GM19455 (cell line): ENCODE measurements at regions not wholly inside any gene's neighbourhood (a gene's known extent, or its start where the extent isn't known, plus 50 kb on each side); places are given as distances from the start of the nearest gene placed in this dataset.

Experiments
- ATAC-seq: cut with Tn5 transposase; IDR thresholded peaks from one replicate; pipeline ENCODE4 v1.9.1; 2021; ENCODE audit not compliant: unreplicated experiment

DNA sequence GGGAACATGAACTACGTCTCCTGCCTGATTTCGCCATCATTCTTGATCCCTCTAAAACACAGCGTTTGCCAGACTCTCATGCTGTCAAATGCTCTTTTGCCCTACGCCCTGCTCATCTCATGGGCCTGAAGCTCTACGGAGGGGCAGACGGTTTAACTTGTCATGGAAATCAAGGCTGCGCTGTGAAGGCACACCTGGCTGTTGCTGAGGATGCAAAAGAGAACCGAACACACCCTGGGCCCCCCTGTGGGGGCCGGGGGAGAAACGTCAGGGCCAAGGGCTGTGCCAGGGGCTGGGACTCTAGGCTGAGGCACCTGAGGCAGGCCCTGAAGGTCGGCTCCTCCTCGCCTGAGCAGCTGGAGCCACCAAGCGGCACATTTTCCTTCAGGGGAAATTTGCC, 957.2 kb downstream of the BRD1 start:
- no peak for ATAC-seq

DNA sequence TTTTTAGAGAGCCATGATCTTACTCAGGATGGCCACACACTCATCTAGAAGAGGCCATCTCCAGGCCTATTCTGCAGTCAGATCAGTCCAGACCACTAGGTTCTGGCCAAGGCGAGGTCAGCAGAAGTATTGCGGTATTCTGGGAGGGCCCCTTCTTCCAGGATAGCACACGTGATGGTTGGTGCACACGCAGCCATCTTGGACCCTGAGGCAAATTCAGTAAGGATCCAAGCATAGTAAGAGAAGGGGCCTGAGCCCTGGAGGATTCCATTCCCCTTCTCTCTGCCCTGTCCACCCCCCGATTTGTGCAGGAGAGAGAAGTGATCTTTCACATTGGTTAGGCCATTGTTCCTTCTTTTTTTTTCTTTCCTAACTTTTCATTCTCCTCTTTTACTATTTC, 957.9 kb downstream of the BRD1 start:
- ATAC-seq = no peak

DNA sequence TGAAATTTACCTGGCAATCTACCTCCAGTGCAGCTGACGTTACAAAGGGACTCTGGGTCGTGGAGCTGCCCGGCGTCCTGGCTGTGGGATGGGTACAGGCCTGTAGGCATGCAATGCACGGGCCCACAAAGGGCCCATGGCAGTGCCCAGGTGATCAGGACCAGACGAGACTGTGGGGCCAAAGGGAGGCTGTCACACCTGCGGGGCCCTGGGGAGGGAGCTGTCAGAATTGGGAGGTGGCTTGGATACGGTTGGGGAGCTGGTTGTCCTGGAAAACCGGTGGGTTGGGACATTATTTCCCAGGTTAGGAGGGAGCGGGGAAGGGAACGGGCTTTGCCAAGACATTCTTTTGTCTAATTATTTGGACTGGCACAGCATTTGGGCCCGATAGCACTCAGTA, 958.5 kb downstream of the BRD1 start:
- no peak for ATAC-seq

DNA sequence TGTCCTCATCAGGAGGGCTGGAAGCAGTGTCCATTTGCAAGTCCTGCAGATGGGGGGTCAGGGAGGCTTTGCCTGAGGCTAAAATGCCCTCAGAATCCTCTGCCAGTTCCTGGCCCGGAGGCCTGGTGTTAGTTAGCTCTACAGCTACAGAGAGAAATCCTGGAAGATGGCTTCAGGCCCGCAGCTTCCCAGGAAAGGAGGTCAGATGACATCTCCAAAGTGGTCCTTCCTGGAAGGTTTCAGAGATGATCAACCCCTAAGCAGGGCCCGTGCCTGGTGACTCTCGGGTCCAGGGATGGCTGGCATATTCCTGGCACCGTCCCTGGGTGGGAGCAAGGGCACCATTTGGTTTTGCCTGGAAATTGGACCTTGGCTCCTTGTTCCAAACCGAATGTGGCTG, 959.1 kb downstream of the BRD1 start:
- no peak for ATAC-seq

DNA sequence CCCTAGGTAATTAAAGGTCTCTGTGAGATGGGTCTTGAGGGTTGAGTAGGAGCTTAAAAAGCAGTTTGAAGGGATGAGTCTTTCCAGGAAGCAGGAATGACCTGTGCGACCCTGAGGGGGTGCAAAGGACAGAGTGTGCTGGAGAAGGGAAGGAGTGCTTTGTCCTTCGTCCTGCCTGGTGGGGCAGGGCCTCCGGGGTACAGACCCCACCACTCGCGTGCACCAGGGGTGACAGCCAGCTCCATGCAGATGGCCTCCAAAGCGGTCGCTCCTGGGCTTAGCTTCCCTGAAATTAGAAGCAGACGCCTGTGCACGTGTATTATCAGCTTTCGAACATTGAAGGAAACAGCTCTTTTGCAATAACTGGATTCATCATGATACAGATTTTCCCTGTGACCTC, 959.8 kb downstream of the BRD1 start:
- ATAC-seq = no peak

DNA sequence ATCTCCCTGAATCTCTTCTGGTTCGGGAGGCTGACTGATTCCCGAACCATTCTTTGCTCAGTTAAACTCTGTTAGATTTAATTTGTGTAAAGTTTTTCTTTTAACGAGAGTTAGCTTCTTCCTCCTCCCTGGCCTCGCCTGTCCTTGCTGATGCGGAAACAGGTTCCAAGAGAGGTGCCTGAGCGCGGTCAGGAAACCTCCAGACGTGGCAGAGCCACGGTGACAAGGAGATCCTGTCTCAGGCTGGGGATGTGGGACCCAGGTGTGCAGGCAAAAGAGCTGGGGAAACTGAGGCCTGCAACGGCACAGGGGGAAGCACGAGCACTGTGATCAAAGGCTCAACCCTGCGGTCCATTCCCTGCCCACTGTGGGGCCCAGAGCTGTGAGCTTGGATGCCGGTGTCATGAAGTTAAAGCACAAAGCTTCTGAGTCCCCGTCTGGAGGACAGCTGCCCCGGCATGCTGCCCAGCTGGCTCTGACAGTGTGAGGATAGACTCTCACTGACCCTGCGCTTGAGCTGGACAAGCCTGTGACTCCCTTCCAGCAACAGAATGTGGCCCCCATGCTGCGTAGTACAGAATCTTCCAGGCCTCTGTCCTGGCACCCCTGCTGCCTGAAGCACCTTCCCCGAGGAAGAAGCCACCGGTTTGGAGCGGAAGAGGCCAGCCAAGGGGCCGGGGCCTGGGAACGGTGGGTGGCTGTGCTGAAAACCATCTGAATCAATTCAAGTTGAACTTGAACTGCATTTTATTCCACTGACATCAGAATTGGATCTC, 960.6 kb downstream of the BRD1 start:
- ATAC-seq = no peak

DNA sequence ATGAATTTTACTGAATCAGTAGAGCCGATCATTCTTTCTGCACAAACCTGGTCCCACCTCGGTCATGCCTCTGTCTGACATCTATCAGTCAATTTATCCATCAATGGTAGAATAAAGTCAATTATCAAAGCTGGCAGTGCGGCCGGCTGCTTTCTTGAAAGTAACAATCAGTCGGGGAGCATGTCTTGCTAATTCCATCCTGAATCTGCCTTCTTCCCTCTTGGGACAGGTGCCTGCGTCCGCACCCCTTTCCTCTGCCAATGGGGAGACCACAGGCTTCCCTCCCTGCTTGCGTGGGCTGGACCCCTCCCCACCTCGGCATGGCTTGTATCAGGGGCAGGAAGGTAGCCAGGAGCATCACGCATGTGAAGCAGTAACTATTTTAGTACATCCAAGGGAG, 962.9 kb downstream of the BRD1 start:
- no peak for ATAC-seq

DNA sequence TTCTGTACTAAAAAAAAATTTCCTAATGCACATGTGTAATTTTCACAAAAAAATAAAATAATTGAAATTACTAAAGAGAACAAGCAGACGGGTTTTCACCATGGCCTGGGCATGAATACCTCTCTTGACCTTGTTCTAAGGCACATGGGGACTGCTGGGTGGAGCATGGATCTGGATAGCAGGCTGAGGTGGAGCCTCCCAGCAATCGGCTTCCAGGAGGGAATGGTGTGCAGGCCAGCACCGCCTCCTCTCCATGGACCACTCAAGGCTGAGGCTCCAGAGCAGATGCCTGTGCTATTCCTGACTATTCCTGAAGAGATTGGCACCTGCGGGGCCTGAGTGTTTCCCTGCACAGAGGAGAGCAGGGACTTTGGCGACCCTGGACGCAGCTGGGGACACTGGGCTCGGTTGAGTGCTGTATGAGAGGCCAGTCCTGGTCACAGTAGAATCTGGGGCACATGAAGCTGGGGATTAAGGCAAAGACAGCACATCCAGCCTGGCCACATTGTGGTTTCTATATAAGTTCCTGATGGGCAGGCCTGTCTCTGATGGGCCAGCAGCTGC, 963.6 kb downstream of the BRD1 start:
- ATAC-seq = no peak

DNA sequence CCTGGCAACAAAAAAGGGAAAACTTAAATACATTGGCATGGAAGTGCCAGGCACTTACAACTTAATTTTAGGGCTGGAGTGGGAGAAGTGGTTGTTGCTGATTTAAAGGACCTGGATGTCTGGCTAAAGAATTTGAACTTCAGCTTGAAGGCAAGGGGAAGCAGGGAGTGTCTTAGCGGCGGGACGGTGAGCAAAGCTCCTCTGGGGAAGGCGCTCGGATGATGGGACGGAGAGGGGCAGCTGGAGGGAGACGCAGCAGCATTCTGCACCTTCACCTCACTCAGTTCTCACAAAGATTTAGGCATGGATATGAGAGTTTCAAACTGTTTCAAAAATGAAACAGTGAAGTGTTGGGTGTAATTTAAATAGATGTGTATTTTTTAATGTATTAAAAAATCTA, 967.1 kb downstream of the BRD1 start:
- ATAC-seq = no peak

DNA sequence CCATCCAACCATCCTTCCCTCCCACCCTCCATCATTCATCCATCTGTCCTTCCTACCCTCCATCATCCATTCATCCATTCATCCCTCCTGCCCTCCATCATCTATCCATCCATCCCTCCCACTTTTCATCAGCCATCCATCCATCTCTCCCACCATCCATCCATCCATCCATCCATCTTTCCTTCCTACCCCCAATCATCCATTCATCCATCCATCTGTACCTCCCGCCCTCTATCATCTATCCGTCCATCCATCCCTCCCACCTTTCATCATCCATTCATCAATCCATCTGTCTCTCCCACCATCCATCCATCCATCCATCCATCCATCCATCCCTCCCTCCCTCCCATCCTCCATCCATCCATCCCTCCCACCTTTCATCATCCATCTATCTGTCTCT, 968.8 kb downstream of the BRD1 start:
- no peak for ATAC-seq

DNA sequence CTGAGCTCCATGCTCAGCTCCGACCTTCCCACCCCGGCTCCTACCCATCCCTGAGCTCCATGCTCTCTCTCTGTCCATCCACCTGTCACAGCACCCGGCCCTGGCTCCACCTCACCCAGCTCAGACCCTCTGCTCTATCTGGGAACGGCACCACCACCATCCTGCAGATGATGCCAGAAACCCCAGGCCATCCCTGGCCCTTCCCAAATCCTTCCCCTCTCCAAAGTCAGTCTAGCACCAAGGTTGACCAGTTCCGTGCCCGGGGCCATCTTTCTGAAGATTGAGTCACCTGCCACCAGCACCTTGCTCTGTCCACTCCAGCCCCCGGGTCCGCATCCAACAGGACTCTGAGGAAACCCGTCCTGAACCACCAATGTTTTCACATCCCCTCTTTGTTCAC, 969.6 kb downstream of the BRD1 start:
- no peak for ATAC-seq

DNA sequence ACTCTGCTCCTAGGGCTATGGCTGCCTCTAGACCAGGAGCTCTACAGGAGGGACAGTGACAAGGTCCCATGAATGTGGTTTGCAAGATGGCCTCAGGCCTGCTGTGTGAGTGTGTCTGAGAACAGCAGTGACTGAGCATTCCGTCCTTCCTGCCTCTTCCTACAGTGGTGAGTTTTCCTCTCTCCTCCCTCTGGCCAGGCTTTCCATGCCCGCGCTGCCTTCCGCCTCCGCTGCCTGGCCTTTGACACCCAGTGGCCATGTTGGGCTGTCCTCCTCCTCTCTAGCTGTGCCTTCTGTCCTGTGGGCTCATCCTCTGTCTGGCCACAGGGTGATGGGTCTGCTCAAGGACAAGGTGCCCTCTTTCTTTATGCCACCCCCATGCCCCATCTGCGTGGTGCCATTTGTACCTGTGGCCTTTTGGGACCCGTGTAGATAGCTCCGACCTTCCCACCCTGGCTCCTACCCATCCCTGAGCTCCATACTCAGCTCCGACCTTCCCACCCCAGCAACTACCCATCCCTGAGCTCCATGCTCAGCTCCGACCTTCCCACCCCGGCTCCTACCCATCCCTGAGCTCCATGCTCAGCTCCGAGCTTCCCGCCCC, 970.4 kb downstream of the BRD1 start:
- ATAC-seq = no peak

DNA sequence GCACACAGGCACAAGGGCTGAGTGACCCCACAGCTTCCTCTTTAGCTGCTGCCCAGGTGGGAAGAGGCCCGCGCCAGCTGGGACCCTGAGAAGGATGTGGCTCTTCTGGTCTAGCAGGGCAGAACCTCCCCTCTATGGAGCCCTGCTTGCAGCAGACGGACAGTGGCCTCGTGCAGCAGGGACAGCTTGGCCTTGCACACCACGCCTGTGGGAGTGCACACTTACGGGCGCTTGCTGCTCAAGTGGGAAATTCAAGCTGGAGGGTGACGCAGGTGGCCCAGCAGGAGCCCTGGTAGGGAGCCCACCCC, 971.4 kb downstream of the BRD1 start:
- ATAC-seq = no peak

DNA sequence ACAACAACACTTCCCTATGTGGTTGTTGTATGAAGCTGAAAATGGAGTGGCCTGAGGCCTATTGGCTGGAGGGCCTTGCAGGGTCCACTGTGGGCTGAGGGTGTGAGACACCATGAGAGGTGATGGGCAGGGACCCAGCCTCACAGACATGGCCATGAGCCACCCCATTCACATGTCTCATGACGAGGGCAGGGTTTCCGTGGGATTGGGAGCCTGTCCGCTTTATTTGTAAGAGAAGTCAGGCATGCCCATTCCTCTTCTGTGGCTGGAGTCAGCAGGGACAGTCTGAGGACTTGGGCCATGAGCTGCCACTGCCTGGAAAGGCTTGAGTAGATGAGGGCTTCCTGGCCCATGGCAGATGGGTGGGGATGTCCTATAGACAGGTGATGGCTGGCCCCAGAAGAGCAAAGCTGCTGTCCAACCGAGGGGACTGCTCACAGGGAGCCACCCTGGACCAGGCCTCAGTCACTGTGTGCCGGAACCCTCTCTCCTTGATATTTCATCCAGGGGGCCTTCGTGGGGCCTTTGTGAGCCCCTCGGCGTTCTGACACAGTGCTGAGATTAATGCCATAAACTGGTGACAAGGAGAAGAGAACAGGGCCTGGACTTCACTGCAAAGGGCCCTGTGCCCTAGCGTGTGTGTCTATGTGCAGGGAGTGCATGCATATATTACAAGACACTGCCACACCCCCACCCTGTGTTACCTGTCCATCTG, 971.9 kb downstream of the BRD1 start:
- no peak for ATAC-seq

DNA sequence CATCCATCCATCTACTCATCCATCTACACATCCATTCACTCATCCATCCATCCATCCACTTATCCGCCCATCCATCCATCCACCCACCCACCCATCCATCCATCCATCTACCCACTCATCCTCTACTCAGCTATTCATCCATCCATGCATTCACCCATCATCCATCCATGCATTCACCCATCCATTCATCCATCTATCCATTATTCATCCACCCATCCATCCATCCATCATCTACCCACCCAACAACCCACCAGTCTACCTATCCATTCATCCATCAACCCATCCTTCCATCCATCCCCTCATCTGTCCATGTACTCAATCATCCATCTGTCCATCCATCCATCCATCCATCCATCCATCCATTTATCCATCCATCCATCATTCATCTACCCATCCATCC, 972.7 kb downstream of the BRD1 start:
- ATAC-seq = no peak

DNA sequence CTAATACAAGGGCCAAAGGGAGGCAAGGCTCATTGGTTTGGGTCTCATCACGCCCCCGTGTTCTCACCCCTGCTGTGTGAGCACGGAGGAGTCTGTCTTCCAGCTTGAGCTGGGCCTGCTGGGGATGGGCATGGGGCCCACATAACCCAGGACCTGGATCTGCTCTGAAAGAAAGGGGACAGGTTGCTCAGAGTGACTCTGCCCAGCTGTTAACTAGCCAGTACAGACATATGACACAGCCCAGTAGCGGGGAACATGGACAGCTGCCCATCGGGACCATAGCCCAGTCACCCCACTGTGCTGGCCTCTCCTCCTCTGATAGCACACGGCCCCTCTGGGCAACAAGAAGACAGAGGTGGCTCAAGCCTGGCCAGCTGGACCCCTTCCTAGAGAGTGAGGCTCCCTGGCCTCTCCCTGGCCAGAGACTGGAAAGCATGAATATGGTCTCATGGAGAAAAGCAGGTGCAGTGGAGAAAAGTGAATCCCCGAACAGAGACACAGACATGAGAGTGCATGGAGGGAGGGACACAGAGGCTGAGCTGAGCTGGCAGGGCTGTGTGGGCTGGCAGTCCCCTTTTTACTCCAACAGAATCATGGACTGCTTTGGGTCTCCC, 973.9 kb downstream of the BRD1 start:
- no peak for ATAC-seq

DNA sequence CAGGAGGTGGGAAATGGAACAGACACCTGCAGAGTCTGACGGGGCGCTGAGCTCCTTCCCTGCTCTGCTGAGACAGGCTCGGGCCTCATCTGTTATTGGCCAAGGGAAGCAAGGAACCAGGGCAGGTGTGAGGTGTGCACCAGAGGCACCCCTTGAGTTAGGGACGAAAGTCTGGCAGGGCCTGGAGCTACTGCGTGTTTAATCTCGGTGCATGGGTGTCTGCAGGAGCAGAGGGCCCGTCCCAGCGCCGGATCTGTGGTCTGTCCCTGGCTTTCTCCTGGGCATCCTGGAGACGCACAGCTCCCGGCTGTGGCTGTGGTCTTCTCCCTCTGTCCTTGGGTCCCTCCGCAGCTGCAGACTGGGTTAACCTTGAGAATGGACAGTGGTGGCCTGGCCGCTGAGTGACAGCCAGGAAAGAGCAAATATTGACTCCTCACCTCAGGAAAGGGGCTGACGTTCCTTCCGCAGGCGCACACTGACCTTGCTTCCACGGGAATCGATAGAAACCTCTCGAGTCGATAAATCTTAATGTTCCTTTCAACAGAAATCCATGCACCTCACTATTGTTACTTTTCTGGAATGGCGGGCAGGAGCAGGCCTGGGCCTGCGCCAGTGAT, 975.6 kb downstream of the BRD1 start:
- no peak for ATAC-seq

DNA sequence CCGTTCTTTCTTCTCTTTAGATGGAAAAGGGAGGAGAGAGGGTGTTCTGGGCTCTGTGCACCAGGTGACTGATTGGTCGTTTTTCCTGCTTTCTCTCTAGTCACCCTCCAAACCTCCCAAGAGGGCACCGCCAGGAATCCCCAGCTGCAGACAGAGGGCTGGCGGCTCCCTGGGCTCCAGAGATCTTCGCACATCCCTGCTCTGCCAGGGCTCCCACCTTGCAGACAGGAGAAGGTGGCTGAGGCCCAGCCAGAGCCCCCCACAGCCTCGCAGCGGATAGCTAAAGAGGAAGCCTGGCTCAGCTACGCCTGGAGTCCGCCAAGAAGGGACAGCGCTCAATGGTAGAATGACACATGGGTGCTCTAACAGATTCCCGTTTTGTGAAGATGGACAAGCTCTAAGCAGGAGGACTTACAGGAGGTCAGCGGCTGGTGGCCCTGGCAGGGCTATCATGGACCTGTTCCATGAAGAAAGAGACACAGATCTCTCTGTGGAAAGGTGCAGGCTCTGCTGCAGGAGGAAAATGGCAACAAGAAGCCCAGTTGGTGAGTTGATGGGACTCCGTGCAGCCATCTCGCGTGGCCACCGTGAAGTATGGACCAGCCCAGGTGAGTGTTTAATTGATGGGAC, 976.9 kb downstream of the BRD1 start:
- no peak for ATAC-seq

DNA sequence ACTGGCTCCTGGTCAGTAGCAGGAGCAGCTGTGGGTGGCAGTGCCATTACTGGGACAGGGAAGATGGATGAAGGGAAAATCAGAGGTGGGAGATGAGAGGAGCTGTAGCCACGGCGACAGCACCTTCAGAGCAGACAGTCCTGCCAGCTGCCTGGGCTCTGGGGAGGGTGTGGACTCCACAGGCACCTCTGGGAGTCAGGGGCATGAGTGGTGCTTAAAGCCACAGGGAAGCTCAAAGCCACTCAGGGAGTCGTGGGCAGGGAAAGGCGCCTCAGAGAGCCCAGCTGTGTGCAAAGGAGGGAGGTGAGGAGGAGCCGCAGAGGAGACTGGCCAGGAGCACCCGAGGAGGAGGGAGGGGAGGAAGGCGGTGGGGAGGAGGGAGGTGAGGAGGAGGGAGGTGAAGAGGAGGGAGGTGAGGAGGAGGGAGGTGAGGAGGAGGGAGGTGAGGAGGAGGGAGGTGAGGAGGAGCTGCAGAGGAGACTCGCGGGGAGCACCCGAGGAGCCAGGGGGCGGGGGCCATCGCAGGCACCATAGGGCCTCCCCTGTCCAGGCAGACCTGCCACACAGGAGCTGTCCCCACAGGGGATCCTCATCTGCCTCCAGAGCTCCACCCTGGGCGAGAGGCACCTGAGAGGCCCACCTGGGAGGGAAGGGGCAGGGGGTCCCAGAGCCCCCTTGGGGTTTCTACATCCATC, 977.6 kb downstream of the BRD1 start:
- ATAC-seq = no peak

DNA sequence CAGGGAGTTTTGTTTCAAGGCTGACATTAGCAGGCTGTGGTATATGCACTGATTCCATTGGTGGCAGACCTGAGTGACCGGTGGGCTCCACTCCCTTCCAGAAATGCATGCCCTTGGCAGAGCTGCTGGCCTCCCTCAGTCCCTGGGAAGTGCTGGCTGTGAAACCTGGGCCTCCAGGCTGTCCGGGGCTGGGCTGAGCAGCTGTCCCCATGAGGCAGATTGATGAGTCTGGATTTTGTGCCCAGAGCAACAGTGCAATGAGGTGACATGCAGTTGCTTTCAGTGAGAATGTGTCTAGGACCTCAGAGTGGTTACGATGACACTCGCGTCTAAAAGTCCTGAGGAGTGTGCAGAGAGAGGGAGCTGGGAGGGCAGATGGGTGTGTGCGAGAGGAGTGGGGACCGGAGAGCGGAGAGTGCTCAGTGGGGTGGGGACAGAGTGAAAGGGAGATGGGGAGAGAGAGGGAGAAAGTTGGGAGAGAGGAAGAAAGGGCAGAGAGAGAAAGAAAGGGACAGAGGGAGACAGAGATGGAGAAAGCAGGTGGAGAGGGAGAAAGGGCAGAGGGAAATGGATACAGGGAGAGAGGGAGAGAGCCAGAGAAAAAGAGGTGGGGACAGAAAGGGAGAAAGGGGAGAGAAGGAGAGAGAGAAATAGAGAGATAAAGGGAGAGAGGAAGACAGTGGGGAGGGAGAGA, 978.3 kb downstream of the BRD1 start:
- no peak for ATAC-seq
